Chondrocyte (in vitro differentiated cells): ENCODE measurements at regions not wholly inside any gene's neighbourhood (a gene's known extent, or its start where the extent isn't known, plus 50 kb on each side); places are given as distances from the start of the nearest gene placed in this dataset.
A peak's percentile ranks its signal among the peaks of the same experiment; 100 is the strongest.

Experiments
- DNase-seq: peaks from one replicate; pipeline ENCODE4 v3.0.0; 2021; ENCODE audit warnings: mixed read lengths, low spot score
- H3K27ac Mint-ChIP-seq: one replicate; pipeline ENCODE4 v1.8.0; 2021; ENCODE audit warnings: mild to moderate bottlenecking, moderate library complexity, mixed read lengths; ENCODE audit not compliant: unreplicated experiment
- H3K27me3 Mint-ChIP-seq: 2 replicates; pipeline ENCODE4 v1.8.0; 2021; ENCODE audit warnings: low read depth, mixed read lengths
- H3K36me3 Mint-ChIP-seq: 2 replicates; pipeline ENCODE4 v1.8.0; 2021; ENCODE audit warnings: low read depth, mixed read lengths
- H3K4me1 Mint-ChIP-seq: 2 replicates; pipeline ENCODE4 v1.8.0; 2021; ENCODE audit warnings: low read depth, mild to moderate bottlenecking, mixed read lengths
- H3K4me3 Mint-ChIP-seq: one replicate; pipeline ENCODE4 v1.8.0; 2021; ENCODE audit warnings: mild to moderate bottlenecking, moderate library complexity, mixed read lengths; ENCODE audit not compliant: unreplicated experiment
- H3K9me3 Mint-ChIP-seq: 2 replicates; pipeline ENCODE4 v1.8.0; 2021; ENCODE audit warnings: low read depth, mixed read lengths
- CTCF ChIP-seq: fragments of 200-600 bp; sonication (generic); IDR thresholded peaks from 2 replicates; pipeline ENCODE4 v1.5.0; 2021; ENCODE audit warnings: antibody characterized with exemption, mild to moderate bottlenecking, moderate library complexity

GRCh38 chr2:152227969-152228592 is 52.5 kb upstream of the STAM2 start:
- Mint-ChIP-seq H3K36me3 (no peaks in the 10 kb centered on the region), H3K27me3 (no peaks in the 10 kb centered on the region), H3K27ac (peak overlapping the region; percentile 89), H3K4me1 (peaks cover 29% of the 10 kb centered on the region), H3K9me3 (no peaks in the 10 kb centered on the region), H3K4me3 (no peak overlapping the region)
- TF ChIP-seq CTCF, result no peak
- DNase-seq, result no peak

GRCh38 chr2:152231446-152231845 is 55.9 kb upstream of the STAM2 start:
- Mint-ChIP-seq H3K27ac (no peak overlapping the region), H3K36me3 (no peaks in the 10 kb centered on the region)

GRCh38 chr2:152234277-152234676 is 58.7 kb upstream of the STAM2 start:
- Mint-ChIP-seq H3K27ac (no peak overlapping the region), H3K4me1 (no peaks in the 10 kb centered on the region)
- DNase-seq, result no peak

More at GRCh38 chr2:152231446-152231845, 55.9 kb upstream of the STAM2 start:
- peaks cover 15% of the 10 kb centered on the region for H3K4me1 Mint-ChIP-seq
- no peak for DNase-seq
- no peaks in the 10 kb centered on the region for H3K27me3 Mint-ChIP-seq
- TF ChIP-seq CTCF, result no peak
- no peaks in the 10 kb centered on the region for H3K9me3 Mint-ChIP-seq
- H3K4me3 Mint-ChIP-seq, result no peak overlapping the region

GRCh38 chr2:152236191-152236925 is 60.8 kb upstream of the STAM2 start:
- H3K9me3 Mint-ChIP-seq, result peaks cover 8% of the 10 kb centered on the region
- H3K4me3 Mint-ChIP-seq, result no peak overlapping the region
- H3K27ac Mint-ChIP-seq, result no peak overlapping the region
- H3K4me1 Mint-ChIP-seq, result peaks cover 4% of the 10 kb centered on the region
- no peak for TF ChIP-seq CTCF
- peaks cover 3% of the 10 kb centered on the region for H3K36me3 Mint-ChIP-seq
- no peaks in the 10 kb centered on the region for H3K27me3 Mint-ChIP-seq
- DNase-seq, result no peak

More at GRCh38 chr2:152234277-152234676, 58.7 kb upstream of the STAM2 start:
- no peaks in the 10 kb centered on the region for H3K36me3 Mint-ChIP-seq
- TF ChIP-seq CTCF, result no peak
- no peak overlapping the region for H3K4me3 Mint-ChIP-seq
- no peaks in the 10 kb centered on the region for H3K27me3 Mint-ChIP-seq
- no peaks in the 10 kb centered on the region for H3K9me3 Mint-ChIP-seq

- Mint-ChIP-seq H3K36me3 (peaks cover 3% of the 10 kb centered on the region), H3K27me3 (no peaks in the 10 kb centered on the region), H3K27ac (no peak overlapping the region), H3K9me3 (peaks cover 8% of the 10 kb centered on the region), H3K4me3 (no peak overlapping the region), H3K4me1 (peaks cover 4% of the 10 kb centered on the region)
- TF ChIP-seq CTCF, result no peak
- no peak for DNase-seq
Measured at GRCh38 chr2:152238016-152238415, 62.5 kb upstream of the STAM2 start.
